ENCODE measurements at regions not wholly inside any gene's neighbourhood (a gene's known extent, or its start where the extent isn't known, plus 50 kb on each side); places are given as distances from the start of the nearest gene placed in this dataset.

- Histone ChIP-seq H4K20me1 (ENCODE audit: control insufficient read depth, insufficient read depth, insufficient read length) (no peaks in the 10 kb centered on the region), H4K91ac (ENCODE audit: insufficient read length, low read depth, low read length) (no peak overlapping the region), H2BK5ac (ENCODE audit: insufficient read length, low read length) (no peak overlapping the region), H3K27me3 (ENCODE audit: insufficient read depth, low read length) (no peaks in the 10 kb centered on the region), H3K23ac (ENCODE audit: insufficient read length, low read depth, low read length) (no peak overlapping the region), H3K79me2 (ENCODE audit: insufficient read depth, low read length) (no peaks in the 10 kb centered on the region; the same call in 1 of the 2 replicates), H3K4me2 (ENCODE audit: insufficient read depth, insufficient read length, low read length) (no peak overlapping the region), H3K23me2 (ENCODE audit: insufficient read length, low read depth, low read length, poor library complexity, severe bottlenecking) (no peaks in the 10 kb centered on the region), H3K27ac (ENCODE audit: insufficient read length, low read depth, low read length) (no peak overlapping the region), H3T11ph (ENCODE audit: low read length) (no peak overlapping the region), H2BK20ac (ENCODE audit: low read depth, low read length, poor library complexity, severe bottlenecking) (no peak overlapping the region), H3K56ac (ENCODE audit: insufficient read length, low read depth, low read length) (no peak overlapping the region), H3K4ac (ENCODE audit: low read depth, low read length) (no peak overlapping the region), H4K5ac (ENCODE audit: insufficient read length, low read depth, low read length) (no peak overlapping the region), H3K18ac (ENCODE audit: insufficient read length, low read depth, low read length) (no peak overlapping the region), H3K4me1 (ENCODE audit: insufficient read depth, low read length) (no peaks in the 10 kb centered on the region), H3K79me1 (ENCODE audit: insufficient read depth, low read depth, low read length, poor library complexity, severe bottlenecking) (no peaks in the 10 kb centered on the region), H2AFZ (ENCODE audit: low read length) (no peak overlapping the region), H2BK12ac (ENCODE audit: insufficient read length, low read depth, low read length) (no peak overlapping the region), H3K14ac (ENCODE audit: insufficient read depth, low read length) (no peak overlapping the region), H3K9me3 (ENCODE audit: control insufficient read depth, low read depth, low read length) (no peaks in the 10 kb centered on the region), H3K9ac (ENCODE audit: extremely low read depth, insufficient read length, low read length) (no peak overlapping the region), H2AK5ac (ENCODE audit: insufficient read length, low read length) (no peak overlapping the region), H2BK120ac (ENCODE audit: low read depth, low read length, poor library complexity, severe bottlenecking) (no peak overlapping the region), H4K8ac (replicated peaks; ENCODE audit: insufficient read length, low read depth, low read length) (no peak overlapping the region), H2BK15ac (ENCODE audit: low read depth, low read length) (no peak overlapping the region)
- Mint-ChIP-seq H3K4me1 (peaks cover 2 to 3% of the 10 kb centered on the region in 2 experiments), H3K9me3 (peaks cover 16 to 17% of the 10 kb centered on the region in 2 experiments), H3K27me3 (ENCODE audit: low read depth) (no peaks in the 10 kb centered on the region; the same call in none of the 2 replicates), H3K27ac (no peak overlapping the region), H3K36me3 (ENCODE audit: insufficient read depth in 1 of 3, low read depth in 3 of 3) (peaks cover 26 to 32% (median 30%) of the 10 kb centered on the region in 3 experiments), H3K4me3 (no peak overlapping the region)
- no CpG with 5 or more reads among the region's 18 CpGs for WGBS (ENCODE audit: extremely low coverage, insufficient read length, low lambda C conversion rate)
- TF ChIP-seq CTCF (conservative IDR thresholded peaks at IDR 0.05), result no peak
- no peak for DNase-seq
Measured at GRCh38 chr16:85181739-85182129, 69.5 kb upstream of the CIBAR2 start.

All from H9 (cell line).